GM13977 (cell line): ENCODE measurements at regions not wholly inside any gene's neighbourhood (a gene's known extent, or its start where the extent isn't known, plus 50 kb on each side); places are given as distances from the start of the nearest gene placed in this dataset.

ENCODE experiments used
- DNase-seq: peaks from one replicate; pipeline ENCODE4 v3.0.0; 2012; ENCODE audit warnings: low spot score
- CTCF ChIP-seq: IDR thresholded peaks from 2 replicates; pipeline ENCODE4 v1.5.1; 2012; ENCODE audit warnings: mild to moderate bottlenecking, control low read depth; ENCODE audit not compliant: insufficient read depth; ENCODE audit errors: extremely low read depth, missing control alignments
- in situ Hi-C: fragments of 300-500 bp; cut with MboI; formaldehyde crosslinking; loops from one replicate; pipeline ENCODE4 v1.12.0; 2022; ENCODE audit warnings: low sequenced_read_pairs, low pct_unique_long_range_greater_than_20kb, mixed read lengths, inconsistent platforms; ENCODE audit not compliant: unreplicated experiment

GRCh38 chr10:131591936-131592335, 280.4 kb upstream of the TCERG1L start:
- DNase-seq, result no peak
- no peak for TF ChIP-seq CTCF
- in situ Hi-C loops, result no loop called here

- in situ Hi-C loops, result no loop called here
- no peak for DNase-seq
- no peak for TF ChIP-seq CTCF
These were observed 291.6 kb upstream of the PPP2R2D start for GRCh38 chr10:131609176-131609575.

- in situ Hi-C loops, result no loop called here
- no peak for DNase-seq
- no peak for TF ChIP-seq CTCF
These were observed 285.7 kb upstream of the PPP2R2D start for GRCh38 chr10:131615150-131615549.

GRCh38 chr10:131616040-131616439, 284.8 kb upstream of the PPP2R2D start:
- DNase-seq, result no peak
- no peak for TF ChIP-seq CTCF
- in situ Hi-C loops, result no loop called here

GRCh38 chr10:131617113-131617858, 283.5 kb upstream of the PPP2R2D start:
- no peak for TF ChIP-seq CTCF
- DNase-seq, result no peak
- in situ Hi-C loops, result no loop called here

- no peak for DNase-seq
- in situ Hi-C loops, result no loop called here
- no peak for TF ChIP-seq CTCF
These were observed 282.1 kb upstream of the PPP2R2D start for GRCh38 chr10:131618587-131619267.
